Vagina (tissue), 2 donors: ENCODE measurements at regions not wholly inside any gene's neighbourhood (a gene's known extent, or its start where the extent isn't known, plus 50 kb on each side); places are given as distances from the start of the nearest gene placed in this dataset.

Source experiments
- DNase-seq, 2 donors: peaks; one replicate each; pipeline ENCODE4 v3.0.0-alpha.2; 2017; ENCODE audit errors: extremely low spot score in 2 of 2
- H3K27ac ChIP-seq: fragments of 200-600 bp; sonication (generic); one replicate; pipeline ENCODE4 v1.5.1; 2019
- H3K27me3 ChIP-seq: fragments of 200-600 bp; sonication (generic); one replicate; pipeline ENCODE4 v1.5.1; 2019
- H3K36me3 ChIP-seq, 2 donors: fragments of 200-600 bp; sonication (generic); one replicate each; pipeline ENCODE4 v1.5.1; 2017 to 2019
- H3K4me1 ChIP-seq: fragments of 200-600 bp; sonication (generic); one replicate; pipeline ENCODE4 v1.5.1; 2019
- H3K4me3 ChIP-seq, 2 donors: fragments of 200-600 bp; sonication (generic); 1 replicate in 1 of 2; 2 replicates in 1 of 2; pipeline ENCODE4 v1.5.1; 2016 to 2019
- H3K9me3 ChIP-seq: fragments of 200-600 bp; sonication (generic); one replicate; pipeline ENCODE4 v1.5.1; 2019
- POLR2A ChIP-seq, 2 donors: fragments of 450-650 bp; IDR thresholded peaks; one replicate each; pipeline ENCODE4 v1.6.1; 2017; ENCODE audit warnings: antibody characterized with exemption in 2 of 2, mild to moderate bottlenecking in 2 of 2, moderate library complexity in 2 of 2
- POLR2AphosphoS5 ChIP-seq, 2 donors: sonication (generic); formaldehyde crosslinking; IDR thresholded peaks; one replicate each; pipeline ENCODE4 v1.9.0; 2017; ENCODE audit warnings: antibody characterized with exemption in 2 of 2, mild to moderate bottlenecking in 2 of 2, low read depth in 1 of 2; ENCODE audit not compliant: insufficient read depth in 1 of 2
- intact Hi-C: fragments of 100-400 bp; cut with DNase I; formaldehyde crosslinking; loops from one replicate; pipeline ENCODE4 v1.15.1; 2023
- TF ChIP-seq, protein P1 (sequence below), 3 experiments: fragments of 450-650 bp in 2 of 3; fragments of 200-600 bp in 1 of 3; sonication (generic) in 1 of 3; IDR thresholded peaks; one replicate each; pipeline ENCODE4 v1.5.1; 2017 to 2019; ENCODE audit warnings: antibody characterized with exemption in 3 of 3, mild to moderate bottlenecking in 2 of 3, moderate library complexity in 2 of 3

DNA sequence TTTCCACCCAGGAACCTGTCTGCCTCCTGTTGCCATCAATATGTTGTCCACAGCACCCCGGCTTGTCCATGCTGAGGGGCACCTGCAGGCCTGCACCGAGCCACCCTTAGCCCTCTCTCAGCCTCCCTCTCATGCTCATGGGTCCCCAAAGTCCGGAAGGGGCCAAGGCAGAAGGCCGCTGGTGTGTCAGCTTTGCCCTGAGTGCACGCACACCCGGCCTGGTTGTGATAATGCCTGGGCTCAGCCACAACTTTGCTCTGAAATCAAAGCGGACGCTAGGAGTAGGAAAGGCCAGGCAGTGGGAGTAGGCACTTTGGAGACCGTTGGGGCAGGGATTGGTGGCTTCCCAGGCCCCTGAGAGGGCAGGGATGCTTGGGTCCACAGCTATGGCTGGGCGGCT is 201.8 kb upstream of the NUDT12 start:
- no peak for TF ChIP-seq POLR2A (IDR thresholded peaks at IDR 0.05)
- TF ChIP-seq, protein P1, sequence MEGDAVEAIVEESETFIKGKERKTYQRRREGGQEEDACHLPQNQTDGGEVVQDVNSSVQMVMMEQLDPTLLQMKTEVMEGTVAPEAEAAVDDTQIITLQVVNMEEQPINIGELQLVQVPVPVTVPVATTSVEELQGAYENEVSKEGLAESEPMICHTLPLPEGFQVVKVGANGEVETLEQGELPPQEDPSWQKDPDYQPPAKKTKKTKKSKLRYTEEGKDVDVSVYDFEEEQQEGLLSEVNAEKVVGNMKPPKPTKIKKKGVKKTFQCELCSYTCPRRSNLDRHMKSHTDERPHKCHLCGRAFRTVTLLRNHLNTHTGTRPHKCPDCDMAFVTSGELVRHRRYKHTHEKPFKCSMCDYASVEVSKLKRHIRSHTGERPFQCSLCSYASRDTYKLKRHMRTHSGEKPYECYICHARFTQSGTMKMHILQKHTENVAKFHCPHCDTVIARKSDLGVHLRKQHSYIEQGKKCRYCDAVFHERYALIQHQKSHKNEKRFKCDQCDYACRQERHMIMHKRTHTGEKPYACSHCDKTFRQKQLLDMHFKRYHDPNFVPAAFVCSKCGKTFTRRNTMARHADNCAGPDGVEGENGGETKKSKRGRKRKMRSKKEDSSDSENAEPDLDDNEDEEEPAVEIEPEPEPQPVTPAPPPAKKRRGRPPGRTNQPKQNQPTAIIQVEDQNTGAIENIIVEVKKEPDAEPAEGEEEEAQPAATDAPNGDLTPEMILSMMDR (IDR thresholded peaks at IDR 0.05): no peak
- no peak for TF ChIP-seq POLR2AphosphoS5 (IDR thresholded peaks at IDR 0.05; ENCODE audit: insufficient read depth in 1 of 2, low read depth in 1 of 2)
- H3K9me3 ChIP-seq: no peaks in the 10 kb centered on the region
- no peak overlapping the region for H3K27ac ChIP-seq
- DNase-seq: no peak
- no peaks in the 10 kb centered on the region for H3K36me3 ChIP-seq
- no peak overlapping the region for H3K4me3 ChIP-seq
- H3K4me1 ChIP-seq: no peaks in the 10 kb centered on the region
- intact Hi-C loops: no loop called here
- no peaks in the 10 kb centered on the region for H3K27me3 ChIP-seq

DNA sequence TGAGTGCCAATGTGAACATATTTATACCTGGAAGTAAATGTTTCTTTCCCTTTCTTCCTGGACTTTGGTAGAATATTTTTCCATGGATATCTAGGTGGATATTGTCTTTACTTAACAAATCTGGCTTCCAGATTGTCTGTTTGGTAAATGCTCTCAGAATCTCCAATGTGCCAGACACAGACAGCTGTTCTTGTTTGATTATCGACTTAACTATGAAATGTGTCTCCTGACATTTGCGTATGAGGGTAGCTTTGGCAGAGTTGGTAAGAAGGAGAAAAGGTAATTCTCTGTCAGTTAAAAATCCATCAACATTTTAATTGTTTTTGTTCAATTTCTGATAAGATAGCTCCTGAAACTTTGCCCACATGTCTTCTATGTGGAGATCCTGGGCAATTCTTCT is 196.4 kb upstream of the NUDT12 start:
- TF ChIP-seq POLR2AphosphoS5 (IDR thresholded peaks at IDR 0.05; ENCODE audit: insufficient read depth in 1 of 2, low read depth in 1 of 2) (no peak), POLR2A (IDR thresholded peaks at IDR 0.05) (no peak)
- TF ChIP-seq, protein P1 (IDR thresholded peaks at IDR 0.05): no peak
- H3K4me1 ChIP-seq: no peaks in the 10 kb centered on the region
- no peaks in the 10 kb centered on the region for H3K9me3 ChIP-seq
- no peak for DNase-seq
- H3K27ac ChIP-seq: no peak overlapping the region
- no peaks in the 10 kb centered on the region for H3K36me3 ChIP-seq
- no peaks in the 10 kb centered on the region for H3K27me3 ChIP-seq
- no peak overlapping the region for H3K4me3 ChIP-seq
- intact Hi-C loops: no loop called here

DNA sequence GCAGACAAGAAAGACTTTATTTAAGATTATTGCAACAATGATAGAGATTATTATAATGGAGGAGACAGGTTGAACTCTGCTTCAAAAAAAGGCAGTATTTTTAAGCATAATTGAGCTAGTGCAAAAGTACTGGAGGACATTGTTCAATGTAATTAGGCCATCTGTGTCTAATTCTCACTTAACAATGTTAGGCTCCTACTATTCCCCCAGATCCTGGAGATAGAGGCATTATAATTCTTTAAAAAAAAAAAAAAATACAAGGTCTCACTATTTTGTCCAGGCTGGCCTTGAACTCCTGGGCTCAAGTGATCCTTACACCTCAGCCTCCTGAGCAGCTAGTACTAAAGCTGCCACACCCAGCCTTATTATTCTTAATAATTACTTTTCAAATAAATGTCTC is 193.4 kb upstream of the NUDT12 start:
- intact Hi-C loops: no loop called here
- no peaks in the 10 kb centered on the region for H3K4me1 ChIP-seq
- no peaks in the 10 kb centered on the region for H3K9me3 ChIP-seq
- no peak for DNase-seq
- H3K27me3 ChIP-seq: no peaks in the 10 kb centered on the region
- H3K27ac ChIP-seq: no peak overlapping the region
- H3K36me3 ChIP-seq: no peaks in the 10 kb centered on the region
- H3K4me3 ChIP-seq: no peak overlapping the region
- no peak for TF ChIP-seq POLR2A (IDR thresholded peaks at IDR 0.05)
- TF ChIP-seq, protein P1 (IDR thresholded peaks at IDR 0.05): no peak
- TF ChIP-seq POLR2AphosphoS5 (IDR thresholded peaks at IDR 0.05; ENCODE audit: insufficient read depth in 1 of 2, low read depth in 1 of 2): no peak

DNA sequence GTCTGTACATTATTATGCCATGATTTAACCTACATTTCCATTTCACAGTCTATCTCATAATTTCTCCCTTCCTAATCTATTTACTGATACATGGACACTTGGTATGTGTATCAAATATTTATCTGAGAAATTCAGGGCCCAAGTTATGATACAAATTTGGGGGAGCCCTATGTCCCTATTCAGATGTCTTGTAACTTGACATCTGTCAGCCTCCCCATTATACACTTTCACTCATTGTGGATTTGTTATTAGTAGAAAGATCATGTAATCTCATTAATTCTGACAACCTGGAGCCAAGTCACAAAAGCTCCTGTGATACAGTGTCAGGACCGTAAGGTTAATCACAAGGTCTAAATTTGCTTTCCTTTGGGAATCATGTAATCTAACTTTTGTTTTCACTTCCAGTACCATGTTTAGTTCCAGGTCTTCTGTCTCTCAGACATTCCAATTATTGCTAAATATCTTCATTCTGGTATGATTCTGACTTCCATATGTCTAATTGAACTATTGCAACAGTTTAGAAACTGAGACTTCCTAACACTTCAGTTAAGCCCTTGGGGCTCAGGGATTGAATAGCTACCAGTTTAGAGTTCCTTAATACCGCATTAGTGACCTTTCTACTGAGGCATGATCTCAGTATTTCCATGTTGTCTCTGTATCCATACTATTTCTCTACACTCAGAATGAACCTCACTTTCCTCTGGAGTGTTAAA is 182.9 kb upstream of the NUDT12 start:
- peaks cover 11% of the 10 kb centered on the region for H3K4me1 ChIP-seq
- no peak overlapping the region for H3K27ac ChIP-seq
- H3K36me3 ChIP-seq: no peaks in the 10 kb centered on the region
- DNase-seq: no peak
- no peaks in the 10 kb centered on the region for H3K9me3 ChIP-seq
- H3K27me3 ChIP-seq: no peaks in the 10 kb centered on the region
- H3K4me3 ChIP-seq: no peak overlapping the region
- TF ChIP-seq POLR2A (IDR thresholded peaks at IDR 0.05) (no peak), POLR2AphosphoS5 (IDR thresholded peaks at IDR 0.05; ENCODE audit: insufficient read depth in 1 of 2, low read depth in 1 of 2) (no peak)
- TF ChIP-seq, protein P1 (IDR thresholded peaks at IDR 0.05): no peak
- intact Hi-C loops: no loop called here

DNA sequence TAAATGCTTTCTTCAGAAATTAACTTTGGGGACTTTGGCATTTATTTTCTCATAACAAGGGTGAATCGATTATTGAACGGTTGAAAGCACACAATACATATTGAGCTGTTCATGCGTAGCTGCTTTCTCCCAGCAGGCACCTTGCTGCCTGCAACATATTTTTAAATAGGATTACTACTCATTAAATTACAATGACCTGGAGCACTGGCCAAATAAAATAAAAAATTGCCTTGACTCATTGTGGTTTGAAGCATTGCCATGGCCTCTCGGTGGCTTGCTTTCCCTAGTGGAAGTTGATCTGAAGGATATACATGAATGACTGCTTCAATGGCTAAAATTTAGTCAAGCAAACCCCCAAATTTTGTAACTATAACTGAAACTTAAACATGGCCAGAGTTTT is 181.6 kb upstream of the NUDT12 start:
- Histone ChIP-seq H3K4me1 (peaks cover 11% of the 10 kb centered on the region), H3K27ac (no peak overlapping the region), H3K4me3 (no peak overlapping the region), H3K36me3 (no peaks in the 10 kb centered on the region), H3K9me3 (no peaks in the 10 kb centered on the region), H3K27me3 (no peaks in the 10 kb centered on the region)
- TF ChIP-seq POLR2AphosphoS5 (IDR thresholded peaks at IDR 0.05; ENCODE audit: insufficient read depth in 1 of 2, low read depth in 1 of 2): no peak
- TF ChIP-seq POLR2A (IDR thresholded peaks at IDR 0.05): no peak
- TF ChIP-seq, protein P1 (IDR thresholded peaks at IDR 0.05): no peak
- intact Hi-C loops: no loop called here
- DNase-seq: no peak
